Choroid plexus epithelial cell (primary cell): ENCODE measurements at regions not wholly inside any gene's neighbourhood (a gene's known extent, or its start where the extent isn't known, plus 50 kb on each side); places are given as distances from the start of the nearest gene placed in this dataset.
"Not testable (repeated sequence)": the region's sequence is repeated elsewhere in the genome, so short reads cannot be mapped to it uniquely, and the experiment has no call there.

Experiments
- DNase-seq: peaks from one replicate; pipeline ENCODE4 v3.0.0-alpha.2; 2010; ENCODE audit warnings: low read depth
- H3K4me3 ChIP-seq: 2 replicates; pipeline ENCODE4 v1.5.1; 2011; ENCODE audit warnings: low read depth, mild to moderate bottlenecking, control low read depth, low read length, moderate library complexity
- CTCF ChIP-seq: conservative IDR thresholded peaks from 2 replicates; pipeline ENCODE4 v1.5.1; 2011; ENCODE audit warnings: low read depth, mild to moderate bottlenecking, control low read depth, inconsistent platforms, low read length, moderate library complexity

GRCh38 chr6:15748341-15748740, 85.5 kb upstream of the DTNBP1 start:
- no peak for DNase-seq
- TF ChIP-seq CTCF = no peak
- H3K4me3 ChIP-seq = no peak overlapping the region

- TF ChIP-seq CTCF = no peak
- H3K4me3 ChIP-seq = no peak overlapping the region
- no peak for DNase-seq
Measured at GRCh38 chr6:15747354-15747883, 84.6 kb upstream of the DTNBP1 start.

GRCh38 chr6:15745781-15746180, 83.0 kb upstream of the DTNBP1 start:
- no peak overlapping the region for H3K4me3 ChIP-seq
- no peak for TF ChIP-seq CTCF

GRCh38 chr6:15744818-15745402, 82.1 kb upstream of the DTNBP1 start:
- TF ChIP-seq CTCF = no peak
- no peak overlapping the region for H3K4me3 ChIP-seq
- no peak for DNase-seq

More at GRCh38 chr6:15745781-15746180, 83.0 kb upstream of the DTNBP1 start:
- DNase-seq = no peak

- DNase-seq, H3K4me3 ChIP-seq: not testable (repeated sequence)
Measured at GRCh38 chr6:15742013-15742412, 79.2 kb upstream of the DTNBP1 start.

GRCh38 chr6:15741405-15741804, 78.6 kb upstream of the DTNBP1 start:
- no peak for TF ChIP-seq CTCF
- no peak for DNase-seq
- no peak overlapping the region for H3K4me3 ChIP-seq

- H3K4me3 ChIP-seq = no peak overlapping the region
- no peak for DNase-seq
- TF ChIP-seq CTCF = no peak
Measured at GRCh38 chr6:15739867-15740266, 77.0 kb upstream of the DTNBP1 start.
